PC-9 (cell line): ENCODE measurements at regions not wholly inside any gene's neighbourhood (a gene's known extent, or its start where the extent isn't known, plus 50 kb on each side); places are given as distances from the start of the nearest gene placed in this dataset.

Experiments
- CTCF ChIP-seq: fragments of 200-600 bp; sonication (generic); conservative IDR thresholded peaks from 2 replicates; pipeline ENCODE4 v1.6.1; 2017; ENCODE audit warnings: mixed run types, antibody characterized with exemption, mild to moderate bottlenecking, moderate library complexity
- EZH2 ChIP-seq: fragments of 200-600 bp; sonication (generic); IDR thresholded peaks from 2 replicates; pipeline ENCODE4 v1.8.0; 2017; ENCODE audit warnings: antibody characterized with exemption, low read depth

DNA sequence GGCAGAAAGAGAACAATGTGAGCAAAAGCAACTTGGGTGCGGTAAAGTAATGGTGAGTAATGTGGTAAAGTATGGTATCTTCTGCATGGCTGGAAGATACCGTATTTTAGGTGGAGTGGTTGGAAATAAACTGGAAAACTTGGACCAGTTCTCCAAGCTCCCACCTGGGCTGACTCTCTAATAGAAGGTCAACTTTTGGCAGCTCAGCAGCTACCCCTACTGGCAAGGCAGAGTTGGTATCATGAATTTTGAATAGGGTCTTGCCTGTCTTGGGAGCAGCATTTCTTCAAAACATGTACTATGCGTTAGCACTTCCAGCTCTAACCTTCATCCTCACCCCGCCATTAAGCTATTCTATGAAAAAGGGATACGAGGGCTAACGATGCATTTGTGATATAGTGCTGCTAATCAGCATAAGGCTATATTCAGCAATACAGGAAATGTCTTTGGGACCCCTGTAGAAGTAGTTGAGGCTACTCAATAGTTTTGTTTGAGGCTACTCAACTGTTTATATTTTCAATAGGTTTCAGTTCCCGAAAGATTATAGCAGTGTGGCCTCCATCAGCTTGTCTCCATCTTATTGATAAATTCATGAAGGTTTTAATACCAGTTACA is 276.3 kb upstream of the FAR2 start:
- TF ChIP-seq CTCF (peak; percentile 87), EZH2 (no peak)
